ENCODE measurements at regions not wholly inside any gene's neighbourhood (a gene's known extent, or its start where the extent isn't known, plus 50 kb on each side); places are given as distances from the start of the nearest gene placed in this dataset.

GRCh38 chr2:180322781-180323180 is 315.7 kb upstream of the CWC22 start:
- Histone ChIP-seq H3K4me1 (no peaks in the 10 kb centered on the region), H3K4me3 (no peak overlapping the region), H3K9me3 (peaks cover 0 to 7% (median 0%) of the 10 kb centered on the region in 4 donors), H3K27ac (no peak overlapping the region), H3K27me3 (no peaks in the 10 kb centered on the region), H3K36me3 (no peaks in the 10 kb centered on the region)
- TF ChIP-seq POLR2AphosphoS5 (IDR thresholded peaks at IDR 0.05) (no peak), POLR2A (IDR thresholded peaks at IDR 0.05) (no peak), EP300 (IDR thresholded peaks at IDR 0.05) (no peak), CTCF (IDR thresholded peaks at IDR 0.05) (no peak)
- no peak for DNase-seq
- intact Hi-C loops (cut with DNase I) = no loop called here

GRCh38 chr2:180319586-180320405 is 312.7 kb upstream of the CWC22 start:
- DNase-seq = no peak
- Histone ChIP-seq H3K4me3 (no peak overlapping the region), H3K4me1 (no peaks in the 10 kb centered on the region), H3K36me3 (no peaks in the 10 kb centered on the region), H3K27ac (no peak overlapping the region), H3K27me3 (no peaks in the 10 kb centered on the region), H3K9me3 (peaks cover 0 to 7% (median 0%) of the 10 kb centered on the region in 4 donors)
- intact Hi-C loops (cut with DNase I) = no loop called here
- TF ChIP-seq POLR2AphosphoS5 (IDR thresholded peaks at IDR 0.05) (no peak), CTCF (IDR thresholded peaks at IDR 0.05) (no peak)

GRCh38 chr2:180314086-180314485 is 307.0 kb upstream of the CWC22 start:
- no peaks in the 10 kb centered on the region for H3K36me3 ChIP-seq
- TF ChIP-seq CTCF (IDR thresholded peaks at IDR 0.05) (no peak), POLR2A (IDR thresholded peaks at IDR 0.05) (no peak), EP300 (IDR thresholded peaks at IDR 0.05) (no peak), POLR2AphosphoS5 (IDR thresholded peaks at IDR 0.05) (no peak)
- no peak overlapping the region for H3K27ac ChIP-seq
- no peak overlapping the region for H3K4me3 ChIP-seq
- no peaks in the 10 kb centered on the region for H3K9me3 ChIP-seq
- 78 to 85% methylated on average over 2 of the region's 2 CpGs for WGBS, 2 donors
- no peaks in the 10 kb centered on the region for H3K4me1 ChIP-seq
- DNase-seq = no peak
- intact Hi-C loops (cut with DNase I) = no loop called here
- no peaks in the 10 kb centered on the region for H3K27me3 ChIP-seq

GRCh38 chr2:180312542-180312941 is 305.4 kb upstream of the CWC22 start:
- no peak overlapping the region for H3K27ac ChIP-seq
- H3K4me1 ChIP-seq = peaks cover 0 to 6% (median 0%) of the 10 kb centered on the region in 4 donors
- DNase-seq = no peak
- no peaks in the 10 kb centered on the region for H3K36me3 ChIP-seq
- no peaks in the 10 kb centered on the region for H3K9me3 ChIP-seq
- no peaks in the 10 kb centered on the region for H3K27me3 ChIP-seq
- intact Hi-C loops (cut with DNase I) = no loop called here
- TF ChIP-seq POLR2A (IDR thresholded peaks at IDR 0.05) = no peak
- no peak for TF ChIP-seq POLR2AphosphoS5 (IDR thresholded peaks at IDR 0.05)
- TF ChIP-seq EP300 (IDR thresholded peaks at IDR 0.05) = no peak
- TF ChIP-seq CTCF (IDR thresholded peaks at IDR 0.05) = no peak
- H3K4me3 ChIP-seq = no peak overlapping the region

GRCh38 chr2:180307096-180307495 is 300.0 kb upstream of the CWC22 start:
- H3K27me3 ChIP-seq = no peaks in the 10 kb centered on the region
- H3K4me1 ChIP-seq = peaks cover 0 to 14% (median 4%) of the 10 kb centered on the region in 4 donors
- DNase-seq = no peak
- H3K36me3 ChIP-seq = no peaks in the 10 kb centered on the region
- TF ChIP-seq POLR2A (IDR thresholded peaks at IDR 0.05) (no peak), CTCF (IDR thresholded peaks at IDR 0.05) (no peak), POLR2AphosphoS5 (IDR thresholded peaks at IDR 0.05) (no peak), EP300 (IDR thresholded peaks at IDR 0.05) (no peak)
- intact Hi-C loops (cut with DNase I) = no loop called here
- no peak overlapping the region for H3K27ac ChIP-seq
- no peaks in the 10 kb centered on the region for H3K9me3 ChIP-seq
- WGBS, 2 donors = 22 to 74% methylated on average over 1 of the region's 1 CpG
- no peak overlapping the region for H3K4me3 ChIP-seq

Measured in sigmoid colon (tissue), 6 donors.